ENCODE measurements at regions not wholly inside any gene's neighbourhood (a gene's known extent, or its start where the extent isn't known, plus 50 kb on each side); places are given as distances from the start of the nearest gene placed in this dataset.

DNA sequence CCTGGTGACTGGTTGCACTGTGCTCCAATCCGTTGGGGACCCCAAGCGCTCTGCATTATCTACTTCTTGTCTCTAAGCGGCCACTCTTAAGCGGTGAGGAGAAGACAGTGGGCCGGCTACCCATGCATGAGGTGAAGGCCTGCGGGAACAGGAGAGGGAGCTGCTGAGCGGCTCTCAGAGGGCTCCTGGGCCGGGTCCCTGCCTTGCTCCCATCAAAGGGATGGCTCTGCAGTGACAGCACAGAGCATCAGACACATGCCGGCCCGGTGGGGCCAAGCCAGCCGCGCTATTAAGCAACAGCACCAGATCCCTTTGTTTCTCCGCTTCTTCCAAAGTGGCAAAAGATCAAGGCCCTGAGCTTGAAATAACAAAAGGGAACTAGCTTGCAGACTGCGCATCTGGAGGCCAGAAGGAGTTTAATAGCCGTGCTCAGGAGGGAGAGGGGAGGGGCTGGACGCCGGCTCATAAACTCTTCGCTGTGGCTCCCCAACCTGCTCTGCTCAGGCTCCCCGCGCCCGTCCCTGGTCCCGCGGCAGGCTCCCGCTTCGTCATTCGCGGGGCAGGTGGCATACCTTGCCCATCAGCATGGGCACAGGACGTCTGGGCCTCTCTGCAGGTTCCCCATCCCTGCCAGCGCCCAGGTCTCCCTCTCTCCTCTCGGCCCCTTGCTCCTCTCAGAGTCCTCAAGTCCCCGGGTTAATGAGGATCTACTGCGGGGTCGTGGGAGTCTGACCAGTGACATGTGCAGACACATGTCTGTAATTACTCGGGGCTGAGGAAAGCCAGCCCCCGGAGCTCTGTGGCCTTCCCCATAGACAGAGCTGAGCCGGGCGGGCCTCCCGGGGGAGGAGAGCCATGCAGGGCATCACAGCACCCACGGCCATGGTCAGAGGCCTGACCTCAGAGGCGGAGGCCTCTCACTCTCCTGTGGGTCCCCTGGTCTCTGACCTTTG lies 96.7 kb downstream of the ASB1 start:
- TF ChIP-seq RAD21 (conservative IDR thresholded peaks at IDR 0.05 in 1 of 2, IDR thresholded peaks at IDR 0.05 in 1 of 2) (peak in 1 of 2 experiments; percentile 26; a peak in 2 of 5 replicates), SREBF2 (IDR thresholded peaks at IDR 0.05) (no peak)

DNA sequence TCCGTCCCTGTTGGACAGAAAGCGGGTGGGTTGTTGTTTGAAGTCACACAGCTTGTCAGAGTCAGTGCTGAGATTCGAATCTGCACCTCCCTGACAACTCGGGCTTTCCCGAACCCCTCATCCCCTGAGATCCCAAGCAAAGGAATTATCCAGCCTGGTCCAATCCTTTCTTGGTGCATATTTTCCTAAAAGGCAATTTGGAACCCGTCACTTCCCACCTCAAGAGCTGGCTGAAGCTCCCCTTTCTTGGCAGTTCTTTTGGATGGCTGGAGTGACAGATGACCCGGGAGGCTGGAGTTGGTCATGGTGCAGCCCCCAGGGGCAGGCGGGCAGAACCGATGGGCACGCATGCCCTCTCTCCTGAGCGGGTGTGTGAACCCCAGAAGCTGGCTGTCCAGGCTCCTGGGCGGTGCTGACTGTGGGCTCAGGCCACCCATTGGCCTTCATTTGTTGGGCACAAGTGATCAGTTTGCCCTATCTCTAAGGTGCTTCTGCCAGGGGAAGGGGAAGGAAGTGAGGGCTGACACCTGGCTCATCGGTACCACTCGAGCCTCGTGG lies 97.8 kb downstream of the ASB1 start:
- Histone ChIP-seq H3K4me3 (no peak overlapping the region), H3K4me1 (peaks cover 30% of the 10 kb centered on the region), H3K9me3 (no peaks in the 10 kb centered on the region; the same call in 2 of the 3 replicates), H3K27ac (peak overlapping the region in 1 of 2 experiments; percentile 27; a peak in 2 of 6 replicates), H3K4me2 (no peak overlapping the region)
- DNase-seq (ENCODE audit: low read depth in 1 of 2, low spot score in 1 of 2): no peak
- FAIRE-seq: no peak
- POLR2A ChIA-PET: no interaction called here
- TF ChIP-seq CEBPB (IDR thresholded peaks at IDR 0.05) (no peak), CTCF (IDR thresholded peaks at IDR 0.05) (no peak), PBX3 (IDR thresholded peaks at IDR 0.05) (no peak), RNF2 (IDR thresholded peaks at IDR 0.05; ENCODE audit: borderline replicate concordance, low read depth) (no peak), CBX2 (IDR thresholded peaks at IDR 0.05; ENCODE audit: borderline replicate concordance, low read depth) (no peak), POLR2AphosphoS2 (conservative IDR thresholded peaks at IDR 0.05; ENCODE audit: low read length) (no peak), RAD21 (conservative IDR thresholded peaks at IDR 0.05 in 1 of 2, IDR thresholded peaks at IDR 0.05 in 1 of 2) (no peak), ZNF302 (CRISPR knock-in tag; IDR thresholded peaks at IDR 0.05) (no peak), NR3C1 (IDR thresholded peaks at IDR 0.05) (no peak), REST (IDR thresholded peaks at IDR 0.05) (no peak), HMGXB4 (CRISPR knock-in tag; IDR thresholded peaks at IDR 0.05; ENCODE audit: borderline replicate concordance) (no peak), CBX8 (IDR thresholded peaks at IDR 0.05) (no peak), FOXS1 (CRISPR knock-in tag; IDR thresholded peaks at IDR 0.05) (no peak), GATA3 (IDR thresholded peaks at IDR 0.05; ENCODE audit: borderline replicate concordance) (no peak), MYC (IDR thresholded peaks at IDR 0.05; ENCODE audit: borderline replicate concordance, low read length) (no peak), JUNB (IDR thresholded peaks at IDR 0.05) (no peak), EHMT2 (IDR thresholded peaks at IDR 0.05; ENCODE audit: low read depth) (no peak), CHD2 (IDR thresholded peaks at IDR 0.05; ENCODE audit: low read length, partially characterized antibody) (no peak), TP53 (CRISPR knock-in tag; IDR thresholded peaks at IDR 0.05) (no peak)
- TF ChIP-seq, protein P1, sequence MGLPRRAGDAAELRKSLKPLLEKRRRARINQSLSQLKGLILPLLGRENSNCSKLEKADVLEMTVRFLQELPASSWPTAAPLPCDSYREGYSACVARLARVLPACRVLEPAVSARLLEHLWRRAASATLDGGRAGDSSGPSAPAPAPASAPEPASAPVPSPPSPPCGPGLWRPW (IDR thresholded peaks at IDR 0.05): no peak
- CTCF ChIA-PET: interaction anchor here (2.5 kb wide), 1 partner anchor 11 kb away, joined by 22 read pairs; no protein-coding TSS in a partner anchor
- whole genome bisulfite sequencing (ENCODE audit: missing lambda C conversion rate): 85% methylated on average over 13 of the region's 15 CpGs
- ATAC-seq: no peak

More for the DNA sequence above, 96.7 kb downstream of the ASB1 start:
- H3K4me3 ChIP-seq: no peak overlapping the region
- no peak for DNase-seq (ENCODE audit: low read depth in 1 of 2, low spot score in 1 of 2)
- H3K9me3 ChIP-seq: peaks cover 9% of the 10 kb centered on the region; the same call in 1 of the 3 replicates
- no peak overlapping the region for H3K4me2 ChIP-seq
- ChIA-PET CTCF (interaction anchor here (2.5 kb wide), 1 partner anchor 10 kb away, joined by 22 read pairs; no protein-coding TSS in a partner anchor), POLR2A (no interaction called here)
- no peak for FAIRE-seq
- ATAC-seq: peak; percentile 60 to 75; a peak in 4 of 6 replicates
- H3K27ac ChIP-seq: peak overlapping the region in 1 of 2 experiments; percentile 55; a peak in 3 of 6 replicates
- H3K4me1 ChIP-seq: peaks cover 21% of the 10 kb centered on the region
- WGBS (ENCODE audit: missing lambda C conversion rate): 88% methylated on average over 38 of the region's 40 CpGs

Measured in A549 (cell line).